Prostate gland (tissue), 2 donors: ENCODE measurements at regions not wholly inside any gene's neighbourhood (a gene's known extent, or its start where the extent isn't known, plus 50 kb on each side); places are given as distances from the start of the nearest gene placed in this dataset.

Experiments
- CTCF ChIP-seq, 4 experiments: fragments of 200-600 bp in 2 of 4; fragments of 450-650 bp in 2 of 4; sonication (generic) in 2 of 4; IDR thresholded peaks; 1 replicate in 3 of 4; 2 replicates in 1 of 4; pipeline ENCODE4 v1.5.1; 2016 to 2019; ENCODE audit warnings: antibody characterized with exemption in 4 of 4, mild to moderate bottlenecking in 2 of 4, moderate library complexity in 2 of 4
- POLR2A ChIP-seq: fragments of 450-650 bp; IDR thresholded peaks from one replicate; pipeline ENCODE4 v1.6.1; 2016; ENCODE audit warnings: antibody characterized with exemption, mild to moderate bottlenecking
- POLR2AphosphoS5 ChIP-seq: sonication (generic); formaldehyde crosslinking; IDR thresholded peaks from one replicate; pipeline ENCODE4 v1.6.1; 2017; ENCODE audit warnings: antibody characterized with exemption

DNA sequence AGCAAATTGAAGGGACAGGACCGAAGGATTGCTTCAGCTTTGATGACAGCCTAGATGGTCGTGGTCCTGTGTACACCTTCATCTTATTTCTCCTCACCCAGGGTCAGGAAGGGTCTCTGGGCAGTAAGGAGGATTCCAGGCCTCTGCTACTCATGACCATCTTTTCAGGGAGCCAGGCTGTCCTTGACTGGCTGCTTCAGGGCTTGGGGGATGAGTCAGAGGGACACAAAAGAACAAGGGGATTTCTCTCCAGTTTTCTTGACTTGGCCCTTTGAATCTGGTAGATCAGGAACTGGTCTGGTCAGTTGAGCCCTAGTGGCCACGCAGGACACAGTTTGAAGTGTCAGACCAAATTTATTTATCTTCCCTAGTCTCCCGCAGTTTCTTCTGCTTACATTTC lies 402.1 kb upstream of the CHD6 start:
- TF ChIP-seq CTCF (IDR thresholded peaks at IDR 0.05) (no peak), POLR2A (no peak), POLR2AphosphoS5 (no peak)
